GM21381 (cell line): ENCODE measurements at regions not wholly inside any gene's neighbourhood (a gene's known extent, or its start where the extent isn't known, plus 50 kb on each side); places are given as distances from the start of the nearest gene placed in this dataset.
"Not testable (repeated sequence)": the region's sequence is repeated elsewhere in the genome, so short reads cannot be mapped to it uniquely, and the experiment has no call there.

Source experiments
- ATAC-seq: cut with Tn5 transposase; IDR thresholded peaks from one replicate; pipeline ENCODE4 v1.9.1; 2021; ENCODE audit warnings: mild to moderate bottlenecking, moderate library complexity; ENCODE audit not compliant: unreplicated experiment

GRCh38 chr9:62833323-62834200 lies 1643.7 kb downstream of the SPATA31A7 start:
- not testable (repeated sequence) for ATAC-seq

GRCh38 chr9:62837254-62837911 lies 1647.5 kb downstream of the SPATA31A7 start:
- peak; percentile 22 for ATAC-seq

- peak; percentile 100 for ATAC-seq
Measured at GRCh38 chr9:62838024-62838718, 1648.3 kb downstream of the SPATA31A7 start.

- not testable (repeated sequence) for ATAC-seq
Measured at GRCh38 chr9:62839168-62839567, 1649.3 kb downstream of the SPATA31A7 start.

GRCh38 chr9:62843145-62843544 lies 1653.3 kb downstream of the SPATA31A7 start:
- not testable (repeated sequence) for ATAC-seq

- not testable (repeated sequence) for ATAC-seq
Measured at GRCh38 chr9:62843706-62844290, 1654.0 kb downstream of the SPATA31A7 start.

GRCh38 chr9:62844681-62845185 lies 1654.9 kb downstream of the SPATA31A7 start:
- ATAC-seq, result not testable (repeated sequence)

- not testable (repeated sequence) for ATAC-seq
Measured at GRCh38 chr9:62848258-62848657, 1658.4 kb downstream of the SPATA31A7 start.

GRCh38 chr9:62849991-62850390 lies 1660.2 kb downstream of the SPATA31A7 start:
- not testable (repeated sequence) for ATAC-seq

GRCh38 chr9:62857280-62857679 lies 1667.4 kb downstream of the SPATA31A7 start:
- not testable (repeated sequence) for ATAC-seq

- ATAC-seq, result not testable (repeated sequence)
Measured at GRCh38 chr9:62858240-62858639, 1668.4 kb downstream of the SPATA31A7 start.

- not testable (repeated sequence) for ATAC-seq
Measured at GRCh38 chr9:62860939-62861860, 1671.4 kb downstream of the SPATA31A7 start.

- ATAC-seq, result not testable (repeated sequence)
Measured at GRCh38 chr9:62862180-62862579, 1672.3 kb downstream of the SPATA31A7 start.

GRCh38 chr9:62863319-62863718 lies 1673.5 kb downstream of the SPATA31A7 start:
- not testable (repeated sequence) for ATAC-seq

GRCh38 chr9:62863867-62864266 lies 1674.0 kb downstream of the SPATA31A7 start:
- not testable (repeated sequence) for ATAC-seq

GRCh38 chr9:62864481-62865469 lies 1674.9 kb downstream of the SPATA31A7 start:
- not testable (repeated sequence) for ATAC-seq

- not testable (repeated sequence) for ATAC-seq
Measured at GRCh38 chr9:62869061-62869460, 1679.2 kb downstream of the SPATA31A7 start.

GRCh38 chr9:62871765-62872164 lies 1681.9 kb downstream of the SPATA31A7 start:
- not testable (repeated sequence) for ATAC-seq
